ENCODE measurements at regions not wholly inside any gene's neighbourhood (a gene's known extent, or its start where the extent isn't known, plus 50 kb on each side); places are given as distances from the start of the nearest gene placed in this dataset.

DNA sequence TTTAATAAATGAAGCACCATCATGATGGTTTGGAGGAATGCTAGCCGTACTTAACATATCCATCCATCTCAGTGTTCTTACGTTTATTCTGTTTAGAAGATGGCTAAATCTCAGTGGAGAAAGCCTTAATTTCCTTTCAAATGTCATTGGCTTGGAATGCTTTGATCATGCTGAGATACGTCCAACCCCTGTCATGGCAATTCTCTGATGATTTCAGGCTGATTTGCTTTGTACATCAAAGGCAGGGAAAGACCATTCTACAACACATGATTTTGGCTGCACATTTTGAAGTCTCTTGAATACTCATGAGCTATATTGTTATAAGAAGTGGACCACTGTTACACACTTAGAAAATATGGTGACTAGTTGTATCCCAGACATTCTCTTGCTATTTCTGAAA is 1048.4 kb downstream of the MAT2B start:
- no peak for DNase-seq

DNA sequence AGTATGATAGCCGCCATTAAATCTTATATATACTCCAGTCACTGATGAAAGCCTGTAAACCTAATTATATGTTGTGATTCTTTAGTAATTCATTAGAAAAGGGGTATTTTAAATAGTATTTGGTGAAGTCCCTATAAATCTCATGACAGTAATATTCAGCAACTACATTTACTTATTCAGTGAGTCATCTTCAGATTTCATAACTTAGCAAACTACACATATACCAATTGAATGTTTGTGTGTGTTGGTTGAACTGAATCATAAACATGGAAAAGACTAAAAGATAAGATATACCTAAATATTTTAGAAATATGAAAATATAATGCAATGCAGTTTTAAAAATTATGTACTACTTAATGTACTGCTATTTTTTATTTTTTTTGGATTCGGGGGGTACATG is 1050.4 kb downstream of the MAT2B start:
- DNase-seq, result no peak

DNA sequence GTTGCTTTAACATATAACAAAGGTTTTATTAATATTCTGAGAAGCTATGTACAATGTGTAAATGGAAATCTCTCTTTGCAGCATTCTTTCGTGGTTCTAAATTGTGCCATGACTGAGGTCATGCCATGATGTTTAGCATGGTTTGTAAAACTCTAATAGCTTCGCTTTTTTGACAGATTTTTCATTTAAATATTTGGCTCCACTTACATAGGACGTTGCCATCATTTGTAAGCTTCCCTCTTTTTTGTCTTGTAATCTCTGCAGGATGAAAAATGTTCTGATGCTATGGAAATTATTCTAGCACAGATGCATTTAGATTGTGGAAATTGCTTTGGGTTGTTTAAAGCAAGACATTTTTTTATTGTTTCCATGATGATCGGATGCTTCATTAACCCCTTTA is 1054.8 kb downstream of the MAT2B start:
- no peak for DNase-seq

DNA sequence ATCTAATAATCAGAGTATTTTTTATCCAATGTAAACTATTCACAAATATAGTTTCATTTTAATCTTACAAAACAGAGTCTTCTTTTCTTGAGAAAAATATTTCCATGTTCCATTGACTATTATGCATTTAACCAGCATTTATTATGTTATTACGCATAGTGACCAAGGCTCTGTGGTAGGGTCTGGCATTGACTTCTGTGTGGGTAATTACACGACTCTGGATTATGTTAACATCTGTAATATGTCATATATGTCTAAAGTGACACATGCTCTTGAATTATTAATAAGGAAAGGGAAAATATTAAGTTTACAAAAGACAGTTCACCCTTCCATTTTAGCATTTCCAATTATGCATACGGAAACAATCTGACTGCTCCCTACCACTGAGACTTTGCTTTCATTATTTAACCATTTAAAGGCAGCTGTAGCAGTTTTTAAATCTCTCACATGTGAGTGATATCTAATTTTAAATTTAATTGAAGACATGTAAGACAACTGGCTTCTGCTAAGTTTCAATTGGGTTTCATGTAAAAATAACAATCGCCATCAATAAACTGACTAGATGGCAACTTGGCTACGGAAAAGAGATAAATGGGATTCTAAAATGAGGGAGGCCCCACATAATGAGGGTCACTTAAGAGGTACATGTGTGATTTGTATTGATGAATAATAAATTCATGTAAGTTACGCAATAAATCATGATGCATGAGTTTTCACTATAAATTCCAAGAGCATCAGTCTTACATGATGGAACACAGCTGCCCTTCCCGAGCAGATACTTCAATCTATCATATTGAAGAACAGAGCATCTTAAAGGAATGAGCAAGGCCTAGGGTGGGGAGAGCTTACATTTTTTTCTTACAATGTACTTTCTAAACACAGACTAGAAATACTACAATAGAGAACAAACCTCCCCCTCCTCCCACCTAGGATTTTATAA is 1056.8 kb downstream of the MAT2B start:
- DNase-seq, result no peak

DNA sequence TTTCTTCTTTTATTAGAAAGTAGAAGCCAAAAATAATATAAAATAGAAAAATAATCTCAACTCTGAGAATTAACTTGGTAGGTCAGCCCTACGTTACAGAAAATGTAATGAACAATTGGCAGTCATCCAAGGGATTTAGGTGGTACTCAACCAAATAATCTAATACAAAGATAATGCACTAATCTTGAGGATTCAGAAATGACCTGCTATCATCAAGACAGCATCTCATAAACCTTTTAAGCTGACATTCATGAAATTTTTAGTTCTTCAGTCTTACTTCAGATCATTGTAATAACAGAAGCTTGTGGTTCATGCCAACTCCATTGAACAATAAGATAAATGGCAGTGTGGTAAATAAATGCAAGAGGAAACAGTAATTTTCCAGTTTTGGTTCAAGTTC is 1058.0 kb downstream of the MAT2B start:
- DNase-seq, result no peak

DNA sequence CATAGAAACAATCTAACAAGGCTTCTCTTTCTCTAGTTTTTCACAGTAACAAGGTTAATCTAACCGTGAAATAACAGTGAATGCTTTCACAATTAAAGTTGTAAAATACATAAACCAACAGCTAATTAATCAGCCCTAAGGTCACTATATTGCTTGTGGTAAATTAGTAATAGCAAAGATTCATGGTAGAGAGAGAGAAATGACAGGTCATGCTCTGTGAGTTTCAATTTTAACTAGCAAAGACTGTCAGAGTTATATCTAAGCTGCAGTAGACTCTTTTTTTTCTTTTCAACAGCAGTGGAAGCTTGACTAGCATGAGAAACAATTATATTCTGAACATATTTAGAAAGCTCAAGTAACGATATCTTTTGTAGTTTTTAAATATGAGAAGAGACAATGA is 1068.0 kb downstream of the MAT2B start:
- no peak for DNase-seq

DNA sequence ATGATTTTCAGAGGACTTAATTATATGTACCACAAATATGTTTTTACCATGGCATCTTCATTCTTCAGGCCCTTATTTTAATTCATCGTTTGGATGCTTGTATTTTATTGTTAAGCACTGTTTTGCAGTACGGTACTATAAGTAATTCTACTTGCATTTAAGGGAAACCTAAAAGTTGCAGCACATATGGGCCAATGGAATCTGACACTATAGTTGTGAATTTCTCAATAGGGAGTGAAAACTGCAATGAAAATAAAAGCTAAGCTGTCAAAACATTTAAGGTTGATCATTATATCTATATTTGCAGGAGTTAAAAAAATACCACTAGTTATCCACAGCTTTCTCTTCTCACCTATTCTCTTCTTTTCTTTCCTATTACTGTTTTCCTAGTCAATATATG is 1071.8 kb downstream of the MAT2B start:
- no peak for DNase-seq

DNA sequence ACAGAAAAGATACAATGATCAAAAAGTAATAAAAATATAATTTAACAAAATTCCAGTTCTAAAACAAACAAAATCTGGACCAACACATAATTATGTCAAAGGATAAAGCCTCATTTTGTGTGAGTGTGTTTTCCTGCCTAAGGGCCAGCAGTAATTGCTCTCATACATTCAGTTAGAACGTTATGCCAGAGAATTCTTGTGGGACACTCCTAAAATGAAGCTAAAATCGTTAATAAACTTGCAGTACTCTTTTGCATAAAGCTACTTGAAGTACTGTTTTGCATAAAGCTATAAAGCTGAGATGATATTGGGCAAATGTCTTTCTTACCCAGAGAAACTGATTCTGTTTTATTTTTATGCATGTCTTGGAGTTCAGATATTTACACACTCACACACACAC is 1072.3 kb downstream of the MAT2B start:
- no peak for DNase-seq

DNA sequence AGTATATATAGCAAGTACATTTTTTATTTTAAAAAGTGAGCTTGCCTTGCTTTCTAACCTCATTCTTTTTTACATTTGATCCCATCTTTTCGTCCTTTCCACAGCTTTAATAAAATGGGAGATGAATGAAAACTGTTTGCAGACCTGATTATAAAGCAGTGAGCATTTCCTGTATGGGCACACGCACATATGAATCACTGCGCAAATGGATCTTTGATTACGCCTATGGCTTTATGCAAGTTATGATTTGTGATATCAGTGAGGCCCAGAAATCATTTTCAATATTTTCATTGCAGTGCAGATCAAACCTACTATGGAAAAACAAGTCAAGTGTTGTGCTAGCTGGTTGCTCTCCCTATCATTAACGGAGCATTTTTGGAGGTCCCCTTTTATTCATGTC is 1073.0 kb downstream of the MAT2B start:
- DNase-seq, result no peak

DNA sequence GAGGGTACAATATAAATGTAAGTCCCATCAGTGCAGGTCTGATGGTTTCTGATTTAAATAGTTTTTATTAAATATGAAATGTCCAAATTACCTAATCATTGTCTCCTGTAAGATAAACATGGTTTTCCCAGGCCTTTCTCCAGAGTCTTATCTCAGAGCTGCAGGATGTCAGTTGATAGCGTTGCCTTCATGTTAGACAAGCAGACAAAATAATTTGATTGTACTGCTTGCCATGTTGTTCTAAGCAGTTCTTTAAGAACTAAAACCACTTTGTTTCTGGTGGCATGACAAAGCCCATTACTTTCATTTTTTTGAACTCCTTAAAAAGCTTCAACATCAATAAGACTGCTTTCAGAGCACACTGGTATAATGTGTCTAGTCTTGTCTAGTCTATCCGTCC is 1073.5 kb downstream of the MAT2B start:
- DNase-seq, result no peak

DNA sequence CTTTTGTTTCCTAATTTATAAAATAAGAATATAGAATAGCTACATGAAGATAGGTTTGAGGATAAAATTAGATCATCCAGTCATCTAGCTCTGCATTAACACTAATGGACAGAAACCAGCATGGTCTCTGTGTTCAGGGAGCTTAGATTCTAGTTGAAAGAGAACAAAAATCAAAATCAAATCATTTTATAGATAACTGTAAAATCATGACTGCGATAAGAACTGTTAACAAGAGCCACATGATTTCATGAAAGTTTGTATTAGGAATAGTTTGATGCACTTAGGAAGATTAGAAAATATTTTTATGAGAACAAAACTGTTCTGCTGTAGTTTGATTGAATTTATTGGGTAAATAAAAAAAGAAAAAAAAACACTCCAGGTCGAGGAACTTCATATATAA is 1074.7 kb downstream of the MAT2B start:
- no peak for DNase-seq

DNA sequence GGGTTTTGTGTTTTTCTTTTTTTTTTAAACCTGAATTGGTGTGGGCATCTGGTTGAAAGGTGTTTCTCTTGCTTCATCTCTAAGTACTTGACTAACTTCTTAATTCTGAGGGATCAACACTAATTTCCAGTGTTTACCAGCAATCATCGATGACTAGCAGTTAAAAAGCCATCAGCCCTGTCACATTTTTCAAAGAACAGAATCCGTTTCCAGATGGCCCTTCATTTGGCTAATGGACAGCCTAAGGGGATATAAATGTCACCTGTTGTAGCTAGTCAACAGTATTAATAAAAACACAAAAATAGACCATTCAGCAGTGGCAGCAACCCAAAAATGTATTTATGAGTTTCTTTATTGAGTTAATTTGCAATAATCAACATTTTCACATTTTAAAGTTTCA is 1076.5 kb downstream of the MAT2B start:
- no peak for DNase-seq

DNA sequence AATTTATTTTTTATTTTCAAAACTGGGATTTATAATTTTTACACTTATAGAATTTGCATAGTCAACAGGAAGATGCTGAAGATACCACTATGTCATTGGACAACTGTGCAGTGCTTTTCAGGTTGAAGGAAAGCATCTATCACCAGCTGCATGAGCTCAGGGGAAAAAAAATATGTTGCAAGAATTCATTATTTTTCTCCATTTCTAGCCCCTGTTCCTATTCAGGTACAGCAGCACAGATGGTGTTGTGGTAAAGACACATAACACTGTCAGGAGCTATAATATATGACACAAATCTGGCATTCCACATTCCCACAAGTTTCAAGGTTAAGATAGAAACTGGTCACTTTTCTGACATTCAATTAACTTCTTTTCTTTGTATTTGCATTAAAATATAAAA is 1088.6 kb downstream of the MAT2B start:
- DNase-seq, result no peak

DNA sequence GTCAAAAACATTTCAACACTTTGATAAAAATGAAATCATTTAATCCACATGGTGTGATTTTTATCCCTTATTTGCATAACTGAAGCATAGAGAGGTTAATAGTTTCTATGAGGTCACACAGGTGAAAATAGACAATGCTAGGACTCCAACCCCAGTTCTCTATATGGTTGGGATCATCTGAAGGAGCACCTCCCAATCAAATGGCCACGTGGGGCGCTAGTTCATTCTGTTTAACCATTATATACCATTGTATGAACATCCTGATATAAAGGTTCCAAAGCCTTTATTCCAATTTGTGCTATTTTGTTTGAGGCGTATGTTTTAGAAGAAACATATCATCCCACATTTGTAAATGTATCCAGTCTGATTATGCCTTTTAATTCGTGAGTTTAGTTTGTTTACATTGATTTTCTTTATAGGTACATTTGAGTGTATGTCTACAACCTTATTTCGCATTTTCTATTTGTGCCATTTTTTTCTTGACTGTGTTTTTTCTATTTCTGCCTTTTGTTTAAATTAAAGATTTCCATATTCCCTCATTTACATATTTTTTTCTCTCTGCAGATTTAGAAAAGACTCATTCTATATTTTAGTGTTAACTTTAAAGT is 1092.0 kb downstream of the MAT2B start:
- no peak for DNase-seq

DNA sequence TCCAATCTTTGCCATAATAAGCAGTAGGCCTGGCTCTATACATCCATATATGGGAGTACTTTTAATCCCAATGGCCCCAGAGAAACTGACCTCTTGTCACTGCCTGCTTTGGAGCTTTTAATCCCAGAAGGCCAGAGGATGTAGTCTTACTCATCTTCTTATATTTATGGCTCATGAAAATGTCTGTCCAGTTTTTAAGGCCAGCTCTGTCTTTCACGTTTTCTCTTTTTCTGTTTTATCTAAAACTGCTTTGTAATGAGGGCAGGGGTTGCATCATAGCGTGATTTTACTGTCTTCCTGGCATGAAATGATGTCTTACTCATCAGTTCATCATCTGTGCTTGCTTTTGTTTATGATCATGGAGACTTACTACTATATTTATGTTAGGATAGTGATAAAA is 1094.9 kb downstream of the MAT2B start:
- no peak for DNase-seq

DNA sequence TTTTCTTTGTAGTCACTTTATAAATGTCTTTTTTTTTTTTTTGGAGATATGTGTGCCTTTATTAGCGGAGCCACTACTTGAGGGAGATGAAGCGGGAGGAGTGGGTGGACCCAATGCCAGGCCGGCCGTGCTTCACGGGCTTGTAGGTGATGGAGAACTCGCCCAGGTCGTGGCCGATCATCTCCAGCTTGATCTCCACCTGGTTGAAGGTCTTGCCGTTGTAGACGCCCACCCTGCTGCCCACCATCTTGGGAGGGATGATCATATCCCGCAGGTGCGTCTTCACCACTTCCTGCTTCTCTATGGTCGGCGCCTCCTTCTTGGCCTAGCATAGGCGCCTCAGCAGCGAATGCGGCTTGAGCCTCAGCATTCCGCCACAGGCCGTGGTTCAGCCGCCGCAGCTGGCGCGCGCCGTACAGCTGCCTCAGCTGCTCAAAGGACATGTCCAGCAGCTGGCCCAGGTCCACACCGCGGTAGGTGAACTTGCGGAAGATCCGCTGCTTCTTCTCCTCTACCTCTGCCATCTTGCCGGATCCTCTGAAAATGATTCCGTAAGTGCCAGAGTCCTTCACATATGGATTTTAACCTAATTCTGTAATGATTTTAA is 1095.6 kb downstream of the MAT2B start:
- no peak for DNase-seq

DNA sequence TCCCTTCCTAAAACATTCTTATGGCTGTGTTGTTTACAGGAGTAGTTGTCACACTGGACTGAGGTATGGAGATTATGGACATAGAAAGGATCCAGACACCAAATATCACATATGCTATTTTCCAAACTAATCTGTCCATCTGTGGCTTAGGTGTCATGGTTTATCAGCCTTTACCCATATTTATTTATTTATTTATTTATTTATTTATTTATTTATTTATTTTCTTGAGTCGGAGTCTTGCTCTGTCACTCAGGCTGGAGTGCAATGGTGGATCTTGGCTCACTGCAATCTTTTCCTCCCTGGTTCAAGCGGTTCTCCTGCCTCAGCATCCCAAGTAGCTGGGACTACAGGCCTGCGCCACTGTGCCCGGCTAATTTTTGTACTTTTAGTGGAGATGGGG is 1103.1 kb downstream of the MAT2B start:
- no peak for DNase-seq

DNA sequence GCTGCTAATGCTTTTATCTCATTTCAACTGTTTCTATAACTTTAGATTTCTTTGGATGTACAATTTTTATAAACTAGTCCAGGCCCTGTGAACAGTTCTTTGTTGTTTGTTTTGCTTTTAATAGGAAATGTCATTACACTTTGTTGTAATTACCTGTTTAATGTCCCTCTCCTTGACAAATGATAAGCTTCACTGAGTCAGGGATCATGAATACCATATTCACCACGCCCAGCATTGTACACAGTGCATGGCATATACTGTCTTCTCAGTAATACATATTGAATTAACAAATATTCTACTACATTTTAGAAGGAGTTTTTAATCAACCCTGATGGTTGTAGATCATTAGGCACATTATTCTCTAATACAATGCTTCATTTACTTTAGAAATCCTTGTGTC is 1105.0 kb downstream of the MAT2B start:
- no peak for DNase-seq

DNA sequence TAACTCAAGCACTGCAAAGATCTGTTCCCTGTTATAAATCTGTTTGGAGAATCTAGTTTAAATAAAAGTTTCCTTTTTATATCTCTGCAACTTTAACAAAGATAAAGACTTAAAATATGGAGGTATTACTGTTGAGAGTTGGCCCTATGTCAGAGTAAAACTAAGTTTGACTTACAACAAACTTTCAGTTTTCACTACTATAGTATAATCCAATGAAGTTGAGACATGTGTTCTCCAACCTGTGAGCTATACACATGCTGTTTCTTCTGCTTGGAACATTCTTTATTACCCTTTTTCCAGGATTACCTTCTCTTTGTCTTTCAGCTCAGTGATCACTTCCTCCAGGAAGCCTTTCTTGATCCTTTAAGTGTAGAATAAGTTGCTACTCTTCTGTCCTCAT is 1109.3 kb downstream of the MAT2B start:
- DNase-seq, result no peak

DNA sequence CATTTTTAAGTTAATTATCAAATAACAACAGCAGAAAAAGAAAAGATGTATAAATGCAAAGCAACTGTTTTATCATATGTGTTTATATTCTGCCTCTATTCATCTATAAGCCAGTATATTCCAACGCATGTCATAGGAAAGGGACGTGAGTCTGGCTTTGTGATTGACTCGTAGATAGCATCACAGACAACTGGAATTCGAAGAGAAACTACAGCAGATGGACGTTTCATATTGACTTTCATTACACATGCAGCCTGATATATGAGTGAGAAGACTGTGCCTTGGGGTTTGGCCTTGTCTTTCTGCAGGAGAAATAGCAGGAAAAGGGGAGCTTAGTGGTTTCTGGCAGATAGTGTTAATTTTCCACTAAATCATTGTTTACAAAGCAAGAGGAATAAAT is 1111.9 kb downstream of the MAT2B start:
- no peak for DNase-seq

DNA sequence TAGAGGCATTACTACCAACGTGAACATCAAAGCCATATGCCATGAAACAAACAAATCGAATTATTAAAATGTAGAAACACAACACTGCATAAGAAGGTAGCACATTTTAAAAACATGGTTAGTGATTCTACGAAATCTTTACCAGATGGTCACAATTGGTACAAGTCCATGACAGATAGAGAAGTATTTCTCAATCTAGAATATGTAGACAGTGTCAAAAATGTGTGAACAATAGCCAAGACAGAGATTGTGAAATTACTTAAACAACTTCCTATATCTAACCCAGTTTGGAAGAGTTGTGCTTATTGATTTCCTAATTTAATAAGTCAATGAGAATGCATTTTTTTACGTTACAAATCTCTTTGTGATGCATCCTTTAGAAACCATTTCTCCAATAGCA is 1121.6 kb downstream of the MAT2B start:
- no peak for DNase-seq

DNA sequence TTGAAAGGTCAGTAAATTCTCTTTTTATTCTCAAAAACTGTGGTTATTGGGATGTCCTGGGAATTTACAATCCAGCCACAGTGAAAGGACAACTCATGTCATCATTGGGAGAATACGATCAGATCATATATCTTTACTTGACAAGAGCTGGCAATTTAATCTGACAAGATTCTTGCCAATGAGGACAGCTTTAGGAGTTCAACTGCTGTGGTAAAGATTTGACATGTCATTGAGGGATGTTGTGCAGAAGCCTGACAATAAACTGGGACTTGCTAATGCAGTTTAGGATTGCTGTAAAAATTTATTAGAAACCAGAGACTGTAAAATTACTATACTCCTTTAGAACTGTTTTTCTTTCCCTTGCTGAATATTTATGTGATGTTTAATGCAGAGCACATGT is 1131.0 kb downstream of the MAT2B start:
- DNase-seq, result no peak

DNA sequence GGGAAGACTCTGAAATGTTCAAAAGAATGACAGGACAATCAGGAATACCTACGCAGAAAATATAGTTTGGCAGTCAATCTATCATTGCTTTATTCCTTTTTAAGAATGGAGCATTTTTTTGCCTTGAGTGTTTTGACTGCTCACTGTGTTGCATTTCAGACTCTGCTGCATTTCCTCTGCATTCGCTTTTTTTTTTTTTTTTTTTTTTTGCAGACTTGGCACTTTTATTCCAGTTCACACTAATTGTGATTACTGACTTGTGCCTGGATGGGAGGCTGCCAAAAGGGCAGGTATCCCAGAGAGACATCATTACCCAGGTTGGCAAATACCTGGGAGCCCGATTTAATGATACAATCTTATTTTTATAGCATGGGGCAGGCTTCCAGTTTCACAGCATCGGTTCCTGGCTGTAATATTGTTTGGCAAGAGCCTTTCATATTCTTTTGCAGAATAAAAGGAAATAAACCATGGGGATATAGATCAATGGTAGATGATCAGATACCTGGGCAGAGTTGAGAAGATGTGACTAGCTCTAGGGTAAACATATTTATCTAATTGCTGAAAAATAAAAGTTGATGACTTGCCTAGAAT is 1132.6 kb downstream of the MAT2B start:
- DNase-seq, result no peak

DNA sequence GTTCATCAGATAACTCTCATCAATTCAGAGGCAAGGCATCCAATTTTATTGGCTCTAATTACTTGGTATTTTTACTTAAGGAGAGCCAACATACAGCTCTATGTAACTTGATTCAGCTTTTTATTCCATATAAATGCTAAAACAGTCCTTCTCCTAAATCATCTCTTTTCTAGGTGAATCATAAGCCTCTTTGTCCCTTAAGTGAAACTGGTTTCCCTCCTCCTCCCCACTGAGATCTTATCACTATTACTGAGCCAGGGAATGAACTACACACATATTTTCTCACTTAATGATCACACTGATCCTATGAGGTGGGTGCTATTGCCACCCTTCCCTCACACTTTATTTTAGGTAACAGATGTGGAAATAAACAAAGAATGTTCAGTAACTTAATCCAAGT is 1143.8 kb downstream of the MAT2B start:
- DNase-seq, result no peak

Data from T-helper 2 cell (primary cell).